ENCODE measurements at regions not wholly inside any gene's neighbourhood (a gene's known extent, or its start where the extent isn't known, plus 50 kb on each side); places are given as distances from the start of the nearest gene placed in this dataset.

- TF ChIP-seq, protein P1, sequence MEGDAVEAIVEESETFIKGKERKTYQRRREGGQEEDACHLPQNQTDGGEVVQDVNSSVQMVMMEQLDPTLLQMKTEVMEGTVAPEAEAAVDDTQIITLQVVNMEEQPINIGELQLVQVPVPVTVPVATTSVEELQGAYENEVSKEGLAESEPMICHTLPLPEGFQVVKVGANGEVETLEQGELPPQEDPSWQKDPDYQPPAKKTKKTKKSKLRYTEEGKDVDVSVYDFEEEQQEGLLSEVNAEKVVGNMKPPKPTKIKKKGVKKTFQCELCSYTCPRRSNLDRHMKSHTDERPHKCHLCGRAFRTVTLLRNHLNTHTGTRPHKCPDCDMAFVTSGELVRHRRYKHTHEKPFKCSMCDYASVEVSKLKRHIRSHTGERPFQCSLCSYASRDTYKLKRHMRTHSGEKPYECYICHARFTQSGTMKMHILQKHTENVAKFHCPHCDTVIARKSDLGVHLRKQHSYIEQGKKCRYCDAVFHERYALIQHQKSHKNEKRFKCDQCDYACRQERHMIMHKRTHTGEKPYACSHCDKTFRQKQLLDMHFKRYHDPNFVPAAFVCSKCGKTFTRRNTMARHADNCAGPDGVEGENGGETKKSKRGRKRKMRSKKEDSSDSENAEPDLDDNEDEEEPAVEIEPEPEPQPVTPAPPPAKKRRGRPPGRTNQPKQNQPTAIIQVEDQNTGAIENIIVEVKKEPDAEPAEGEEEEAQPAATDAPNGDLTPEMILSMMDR (conservative IDR thresholded peaks at IDR 0.05; ENCODE audit: low read length), result no peak
- no peak for TF ChIP-seq EZH2phosphoT487 (IDR thresholded peaks at IDR 0.05; ENCODE audit: borderline replicate concordance, low read depth, low read length)
Observed at GRCh38 chr14:101630056-101630965, 69.0 kb downstream of the DIO3 start.

All from OCI-LY7 (cell line).